OCI-LY7 (cell line): ENCODE measurements at regions not wholly inside any gene's neighbourhood (a gene's known extent, or its start where the extent isn't known, plus 50 kb on each side); places are given as distances from the start of the nearest gene placed in this dataset.
"Not testable (repeated sequence)": the region's sequence is repeated elsewhere in the genome, so short reads cannot be mapped to it uniquely, and the experiment has no call there.

ENCODE experiments used
- BruUV-seq: library from RNA; stranded (reverse); fragments of 400-500 nt; replicated peaks from 2 replicates; lab custom pipeline; 2021; lab: Mats Ljungman, UMichigan
- CTCF ChIA-PET: fragments of 300-600 bp; sonication (Branson Sonifier 250); formaldehyde crosslinking; loops from one replicate; lab custom pipeline; 2022; ENCODE audit warnings: antibody characterized with exemption; ENCODE audit not compliant: unreplicated experiment; lab: Charles Lee
- POLR2A ChIA-PET: fragments of 300-600 bp; sonication (Branson Sonifier 250); formaldehyde crosslinking; loops from one replicate; lab custom pipeline; 2022; ENCODE audit warnings: antibody characterized with exemption; lab: Charles Lee
- DNase-seq: peaks from one replicate; pipeline ENCODE4 v3.0.0-alpha.2; 2015; ENCODE audit warnings: low spot score
- H2AFZ ChIP-seq: fragments of 200-600 bp; sonication (generic), shearing (Covaris generic); 2 replicates; pipeline ENCODE4 v1.6.1; 2014; ENCODE audit warnings: mild to moderate bottlenecking, antibody characterized with exemption, low read length, moderate library complexity
- H3K27ac ChIP-seq: fragments of 200-600 bp; sonication (generic); 2 replicates; pipeline ENCODE4 v1.5.1; 2014; ENCODE audit warnings: mixed run types, low read depth, mild to moderate bottlenecking, moderate library complexity, low read length, inconsistent platforms; ENCODE audit not compliant: poor library complexity, severe bottlenecking
- H3K36me3 ChIP-seq: fragments of 200-600 bp; sonication (generic); 2 replicates; pipeline ENCODE4 v1.6.1; 2014; ENCODE audit warnings: mild to moderate bottlenecking, antibody characterized with exemption, low read length, moderate library complexity, mixed read lengths; ENCODE audit not compliant: insufficient read depth
- H3K4me1 ChIP-seq: fragments of 200-600 bp; sonication (generic); 2 replicates; pipeline ENCODE4 v1.5.1; 2014; ENCODE audit warnings: mild to moderate bottlenecking, low read length; ENCODE audit not compliant: insufficient read depth, poor library complexity, severe bottlenecking
- H3K4me2 ChIP-seq: fragments of 200-600 bp; sonication (generic); 2 replicates; pipeline ENCODE4 v1.6.1; 2014; ENCODE audit warnings: mild to moderate bottlenecking, low read length
- H3K4me3 ChIP-seq: fragments of 200-600 bp; sonication (generic); 2 replicates; pipeline ENCODE4 v1.5.1; 2014; ENCODE audit warnings: mild to moderate bottlenecking, low read depth, low read length; ENCODE audit not compliant: poor library complexity, severe bottlenecking
- H3K79me2 ChIP-seq: fragments of 200-600 bp; sonication (generic); 2 replicates; pipeline ENCODE4 v1.6.1; 2016; ENCODE audit warnings: low read depth, mild to moderate bottlenecking, low read length, moderate library complexity, mixed read lengths; ENCODE audit not compliant: insufficient read depth
- H3K9me2 ChIP-seq: fragments of 200-600 bp; sonication (generic); 2 replicates; pipeline ENCODE4 v1.6.1; 2016; ENCODE audit warnings: mild to moderate bottlenecking, low read length, mixed read lengths; ENCODE audit not compliant: insufficient read depth
- H3K9me3 ChIP-seq: fragments of 200-600 bp; sonication (generic); 2 replicates; pipeline ENCODE4 v1.6.1; 2014; ENCODE audit warnings: mild to moderate bottlenecking, mixed run types, low read length, mixed read lengths
- H4K20me1 ChIP-seq: fragments of 200-600 bp; sonication (generic); 2 replicates; pipeline ENCODE4 v1.6.1; 2014; ENCODE audit warnings: mild to moderate bottlenecking, antibody characterized with exemption, low read length, moderate library complexity, mixed read lengths; ENCODE audit not compliant: insufficient read depth
- EZH2phosphoT487 ChIP-seq: fragments of 200-600 bp; sonication (generic); IDR thresholded peaks from 2 replicates; pipeline ENCODE4 v1.6.1; 2018; ENCODE audit warnings: low read depth, borderline replicate concordance, mild to moderate bottlenecking, mixed run types, antibody characterized with exemption, low read length, moderate library complexity, mixed read lengths
- intact Hi-C: fragments of 100-400 bp; cut with micrococcal nuclease; formaldehyde crosslinking; loops from one replicate; pipeline ENCODE4 v1.10.0; 2022; ENCODE audit not compliant: unreplicated experiment
- TF ChIP-seq, protein P1 (sequence below): fragments of 200-600 bp; sonication (generic); conservative IDR thresholded peaks from 2 replicates; pipeline ENCODE4 v1.5.1; 2014; ENCODE audit warnings: mild to moderate bottlenecking, antibody characterized with exemption, low read length, moderate library complexity, mixed read lengths

- H3K9me3 ChIP-seq, H2AFZ ChIP-seq, H4K20me1 ChIP-seq, H3K4me1 ChIP-seq, DNase-seq, H3K4me3 ChIP-seq, H3K27ac ChIP-seq, H3K4me2 ChIP-seq, POLR2A ChIA-PET, BruUV-seq, H3K79me2 ChIP-seq, CTCF ChIA-PET, H3K9me2 ChIP-seq, intact Hi-C loops, H3K36me3 ChIP-seq: not testable (repeated sequence)
Observed at GRCh38 chr12:131632652-131633023, 78.3 kb upstream of the SFSWAP start.

DNA sequence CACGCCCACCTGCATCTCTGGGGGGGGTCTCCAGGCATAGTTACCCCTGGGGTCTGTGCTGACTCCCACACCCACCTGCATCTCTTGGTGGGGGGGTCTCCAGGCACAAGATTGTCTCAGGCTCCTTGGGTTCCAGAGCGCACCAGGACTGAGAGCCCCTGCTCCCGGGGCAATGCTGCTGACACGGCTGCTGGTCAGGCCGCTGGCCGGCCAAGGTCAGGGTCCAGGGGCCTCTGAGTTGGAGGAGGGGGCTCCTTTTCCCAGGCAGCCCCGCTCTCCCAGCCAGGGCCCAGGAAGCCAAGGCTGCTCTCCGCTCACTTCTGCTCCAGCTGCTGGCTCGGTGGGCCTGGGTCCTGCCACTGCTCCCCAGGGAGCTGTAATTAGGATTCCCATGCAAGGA is 77.3 kb upstream of the SFSWAP start:
- H3K27ac ChIP-seq, H2AFZ ChIP-seq, H3K9me2 ChIP-seq, DNase-seq, CTCF ChIA-PET, H3K36me3 ChIP-seq, H4K20me1 ChIP-seq, BruUV-seq, H3K4me3 ChIP-seq, POLR2A ChIA-PET, H3K4me2 ChIP-seq, H3K79me2 ChIP-seq, H3K9me3 ChIP-seq, intact Hi-C loops, H3K4me1 ChIP-seq: not testable (repeated sequence)

- no TSS peak for BruUV-seq
- Histone ChIP-seq H3K36me3 (no peaks in the 10 kb centered on the region), H3K4me3 (no peak overlapping the region), H4K20me1 (no peaks in the 10 kb centered on the region), H3K79me2 (no peaks in the 10 kb centered on the region), H2AFZ (no peak overlapping the region), H3K9me2 (no peaks in the 10 kb centered on the region), H3K9me3 (no peaks in the 10 kb centered on the region), H3K4me1 (no peaks in the 10 kb centered on the region), H3K27ac (no peak overlapping the region), H3K4me2 (no peak overlapping the region)
- ChIA-PET POLR2A (no interaction called here), CTCF (no interaction called here)
- intact Hi-C loops, result no loop called here
- no peak for TF ChIP-seq EZH2phosphoT487
- TF ChIP-seq, protein P1, sequence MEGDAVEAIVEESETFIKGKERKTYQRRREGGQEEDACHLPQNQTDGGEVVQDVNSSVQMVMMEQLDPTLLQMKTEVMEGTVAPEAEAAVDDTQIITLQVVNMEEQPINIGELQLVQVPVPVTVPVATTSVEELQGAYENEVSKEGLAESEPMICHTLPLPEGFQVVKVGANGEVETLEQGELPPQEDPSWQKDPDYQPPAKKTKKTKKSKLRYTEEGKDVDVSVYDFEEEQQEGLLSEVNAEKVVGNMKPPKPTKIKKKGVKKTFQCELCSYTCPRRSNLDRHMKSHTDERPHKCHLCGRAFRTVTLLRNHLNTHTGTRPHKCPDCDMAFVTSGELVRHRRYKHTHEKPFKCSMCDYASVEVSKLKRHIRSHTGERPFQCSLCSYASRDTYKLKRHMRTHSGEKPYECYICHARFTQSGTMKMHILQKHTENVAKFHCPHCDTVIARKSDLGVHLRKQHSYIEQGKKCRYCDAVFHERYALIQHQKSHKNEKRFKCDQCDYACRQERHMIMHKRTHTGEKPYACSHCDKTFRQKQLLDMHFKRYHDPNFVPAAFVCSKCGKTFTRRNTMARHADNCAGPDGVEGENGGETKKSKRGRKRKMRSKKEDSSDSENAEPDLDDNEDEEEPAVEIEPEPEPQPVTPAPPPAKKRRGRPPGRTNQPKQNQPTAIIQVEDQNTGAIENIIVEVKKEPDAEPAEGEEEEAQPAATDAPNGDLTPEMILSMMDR, result no peak
- no peak for DNase-seq
Observed at GRCh38 chr12:131634037-131634436, 76.9 kb upstream of the SFSWAP start.

DNA sequence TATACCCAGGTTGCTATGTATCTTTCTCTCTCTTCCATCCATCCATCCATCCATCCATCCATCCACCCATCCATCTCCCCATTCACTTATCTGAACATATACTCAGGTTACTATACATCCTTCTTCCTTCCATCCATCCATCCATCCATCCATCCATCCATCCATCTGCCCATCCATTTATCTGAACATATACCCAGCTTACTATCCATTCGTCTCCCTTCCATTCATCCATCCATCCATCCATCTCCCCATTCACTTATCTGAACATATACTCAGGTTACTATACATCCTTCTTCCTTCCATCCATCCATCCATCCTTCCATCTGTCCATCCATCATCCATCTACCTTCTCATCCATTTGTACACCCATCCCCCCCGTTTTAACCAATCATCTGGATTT is 75.9 kb upstream of the SFSWAP start:
- H3K9me2 ChIP-seq, CTCF ChIA-PET, H2AFZ ChIP-seq, H4K20me1 ChIP-seq, H3K36me3 ChIP-seq, H3K27ac ChIP-seq, H3K79me2 ChIP-seq, POLR2A ChIA-PET, H3K4me1 ChIP-seq, H3K4me3 ChIP-seq, H3K4me2 ChIP-seq, H3K9me3 ChIP-seq, intact Hi-C loops, BruUV-seq, DNase-seq: not testable (repeated sequence)
